LNCaP clone FGC (cell line): ENCODE measurements at regions not wholly inside any gene's neighbourhood (a gene's known extent, or its start where the extent isn't known, plus 50 kb on each side); places are given as distances from the start of the nearest gene placed in this dataset.

Source experiments
- DNase-seq: peaks from one replicate; pipeline ENCODE4 v3.0.0-alpha.2; 2011; ENCODE audit warnings: low read depth
- H3K4me3 ChIP-seq: 2 replicates; pipeline ENCODE4 v1.5.1; 2011; ENCODE audit warnings: mild to moderate bottlenecking, low read depth, low read length, control low read depth
- CTCF ChIP-seq: IDR thresholded peaks from 2 replicates; pipeline ENCODE4 v1.5.1; 2012; ENCODE audit warnings: mild to moderate bottlenecking; ENCODE audit not compliant: control insufficient read depth, insufficient read depth; ENCODE audit errors: extremely low read depth

DNA sequence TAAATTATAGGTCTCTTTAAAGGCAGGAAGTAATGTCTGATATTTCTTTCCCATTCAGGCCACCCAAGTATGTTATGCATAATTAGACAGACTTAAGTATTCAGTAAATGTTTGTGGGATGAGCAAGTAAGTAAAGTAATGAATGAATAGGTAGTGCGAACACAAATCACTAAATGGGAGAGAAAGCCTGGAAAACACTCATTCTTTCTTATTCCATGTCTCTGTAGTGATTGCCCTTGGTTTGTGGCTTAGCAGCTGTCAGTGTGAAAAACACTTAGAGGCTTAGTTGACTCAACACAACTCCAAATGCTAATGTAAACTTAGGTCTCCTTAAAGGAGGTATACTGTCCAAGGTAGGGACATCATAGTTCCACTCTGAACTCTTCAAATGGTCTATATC is 182.5 kb downstream of the ZC3H11B start:
- DNase-seq, result no peak
- H3K4me3 ChIP-seq, result no peak overlapping the region
- no peak for TF ChIP-seq CTCF

DNA sequence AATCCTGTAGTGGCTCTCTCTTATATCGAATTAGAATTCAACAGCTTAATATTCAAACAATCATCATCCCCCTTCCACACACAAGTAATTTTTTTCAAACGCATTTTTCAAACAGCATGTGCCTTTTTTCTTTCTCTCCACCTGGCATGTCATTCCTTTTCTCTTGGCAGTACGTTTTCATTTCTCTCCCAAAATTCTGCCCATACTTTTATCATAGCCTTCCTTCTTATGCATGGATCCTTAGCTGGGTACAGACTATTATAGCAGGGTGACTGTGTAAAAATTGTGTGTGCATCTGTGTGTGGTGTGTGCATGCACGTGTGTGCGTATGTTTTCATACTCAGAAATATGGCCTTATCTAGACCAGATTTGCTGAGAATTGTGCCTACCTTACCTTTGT is 184.3 kb downstream of the ZC3H11B start:
- no peak for DNase-seq
- no peak overlapping the region for H3K4me3 ChIP-seq
- no peak for TF ChIP-seq CTCF

DNA sequence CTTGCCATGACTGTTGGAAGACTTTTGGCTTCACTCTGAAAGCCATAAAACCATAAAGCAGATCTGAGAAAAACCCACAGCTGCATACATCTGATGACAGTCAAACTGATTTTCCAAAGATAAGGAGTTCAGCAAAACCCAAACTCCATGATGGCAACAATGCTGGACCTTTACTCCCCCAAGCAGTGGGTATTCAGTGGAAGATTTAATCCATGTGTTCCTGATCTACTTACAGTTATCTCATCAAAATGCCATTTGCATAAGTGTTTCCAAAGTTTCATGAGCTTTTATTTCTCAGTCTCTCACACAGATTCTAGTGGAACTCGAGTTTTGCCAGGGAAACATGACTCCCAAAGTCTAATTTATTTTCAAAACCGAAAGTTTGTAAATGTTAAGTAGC is 184.9 kb downstream of the ZC3H11B start:
- TF ChIP-seq CTCF, result no peak
- H3K4me3 ChIP-seq, result no peak overlapping the region
- no peak for DNase-seq

DNA sequence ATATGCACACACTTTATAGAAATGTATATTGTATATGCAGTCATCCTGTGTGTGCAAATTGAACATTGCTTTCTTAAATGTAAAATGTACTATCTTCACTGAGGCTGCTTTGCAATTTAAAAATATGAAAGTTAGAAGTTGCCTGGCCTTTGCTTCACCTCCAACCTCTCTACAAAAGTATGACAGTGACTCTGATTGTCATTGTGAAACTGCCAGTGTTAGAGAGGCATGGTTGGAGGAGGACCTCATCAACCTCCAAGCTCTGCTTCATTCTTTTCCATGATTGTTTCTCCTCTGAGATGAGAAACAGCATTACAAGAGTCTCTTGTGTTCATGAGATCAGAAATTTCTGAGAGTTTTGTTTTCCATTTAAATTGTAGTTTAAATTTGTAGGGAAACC is 185.5 kb downstream of the ZC3H11B start:
- H3K4me3 ChIP-seq, result no peak overlapping the region
- TF ChIP-seq CTCF, result no peak
- no peak for DNase-seq

DNA sequence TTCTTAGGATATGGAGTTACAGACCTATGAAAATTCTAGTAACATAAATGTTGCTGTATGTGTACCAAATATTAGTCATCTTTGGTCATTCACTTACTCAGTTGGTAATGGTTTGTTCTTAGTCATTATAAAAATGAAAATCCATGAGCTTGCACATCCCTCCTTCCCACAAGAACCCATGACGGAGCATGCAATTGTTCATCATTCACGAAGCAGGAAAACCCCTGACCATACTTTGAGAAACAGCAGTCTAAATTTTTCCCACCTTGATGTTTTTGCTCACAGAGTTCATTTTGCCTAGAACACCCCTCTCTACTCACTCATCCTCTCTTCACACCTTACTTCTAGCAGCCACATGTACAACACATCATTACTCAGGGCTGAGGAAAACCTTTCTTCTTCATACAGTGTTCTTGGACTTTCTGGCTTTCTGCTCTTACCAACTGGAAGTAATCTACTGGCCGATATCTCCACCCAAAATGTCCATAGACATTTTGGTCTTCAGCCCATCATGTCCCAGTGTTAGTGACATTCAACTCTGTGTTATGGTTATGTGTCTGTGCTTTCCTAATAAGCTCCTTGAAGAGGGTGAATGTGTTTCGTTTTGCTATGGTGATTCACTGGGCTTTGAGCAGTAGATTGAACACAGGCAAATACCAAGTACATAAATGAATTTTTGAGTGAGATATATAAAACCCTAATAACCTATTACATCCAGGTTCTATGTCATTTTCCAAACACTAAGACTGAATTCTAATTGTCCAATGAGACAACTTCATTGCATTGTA is 189.9 kb downstream of the ZC3H11B start:
- no peak for TF ChIP-seq CTCF
- no peak for DNase-seq
- H3K4me3 ChIP-seq, result no peak overlapping the region

DNA sequence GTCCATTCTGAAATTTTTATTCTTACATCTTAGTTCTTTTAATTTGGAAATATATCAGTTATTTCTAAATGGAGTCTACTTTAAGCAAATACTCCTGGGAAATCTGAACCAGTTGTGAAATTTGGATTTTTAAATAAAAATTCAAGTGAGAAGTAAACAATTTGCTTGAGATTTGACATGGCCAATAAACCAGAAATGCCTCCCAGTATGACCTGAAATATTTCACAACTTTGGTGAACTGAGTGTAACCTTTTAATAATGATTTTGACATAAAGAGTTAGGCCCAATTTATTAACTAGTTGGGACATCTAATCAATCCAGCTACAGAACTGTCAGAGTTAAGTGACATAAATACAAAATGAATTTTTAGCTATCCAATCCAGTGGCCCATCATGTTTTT is 192.0 kb downstream of the ZC3H11B start:
- no peak for TF ChIP-seq CTCF
- no peak for DNase-seq
- no peak overlapping the region for H3K4me3 ChIP-seq

GRCh38 chr1:219419860-219420259 is 193.0 kb downstream of the ZC3H11B start:
- no peak for DNase-seq
- no peak for TF ChIP-seq CTCF
- H3K4me3 ChIP-seq, result no peak overlapping the region
